ENCODE measurements at regions not wholly inside any gene's neighbourhood (a gene's known extent, or its start where the extent isn't known, plus 50 kb on each side); places are given as distances from the start of the nearest gene placed in this dataset.
"Not testable (repeated sequence)": the region's sequence is repeated elsewhere in the genome, so short reads cannot be mapped to it uniquely, and the experiment has no call there.

DNA sequence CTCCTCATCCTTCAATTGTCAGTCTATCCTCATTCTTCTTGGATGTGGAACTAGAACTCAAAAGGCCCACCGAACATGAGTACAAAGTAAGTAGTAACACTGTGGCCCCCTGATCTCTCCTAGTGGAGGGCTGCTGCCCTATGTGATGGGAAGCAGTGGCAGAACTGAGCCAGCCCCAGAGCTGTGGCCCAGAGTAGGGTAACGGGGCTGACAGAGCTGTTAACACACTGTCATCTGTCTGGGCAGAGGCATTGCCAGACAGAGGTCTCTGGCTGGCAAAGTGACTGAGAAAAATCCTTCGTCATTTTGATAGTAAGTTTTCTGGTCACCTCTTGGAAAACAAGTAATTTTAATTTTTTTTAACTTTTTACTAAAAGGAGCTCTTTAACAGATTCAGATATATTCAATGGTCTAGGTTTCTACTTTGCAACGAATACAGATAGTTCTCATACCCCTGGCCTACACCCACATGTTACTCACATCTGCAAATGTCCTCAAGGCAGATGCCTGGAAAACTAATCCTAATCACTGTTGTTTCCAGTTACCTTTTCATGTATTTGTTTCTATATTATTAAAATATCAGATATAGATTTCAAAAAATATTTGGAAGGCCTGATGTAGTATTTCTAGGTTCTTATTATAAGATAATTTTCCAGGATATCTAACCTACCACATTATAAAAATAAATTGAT, 588.7 kb downstream of the CPS1 start:
- DNase-seq = no peak

DNA sequence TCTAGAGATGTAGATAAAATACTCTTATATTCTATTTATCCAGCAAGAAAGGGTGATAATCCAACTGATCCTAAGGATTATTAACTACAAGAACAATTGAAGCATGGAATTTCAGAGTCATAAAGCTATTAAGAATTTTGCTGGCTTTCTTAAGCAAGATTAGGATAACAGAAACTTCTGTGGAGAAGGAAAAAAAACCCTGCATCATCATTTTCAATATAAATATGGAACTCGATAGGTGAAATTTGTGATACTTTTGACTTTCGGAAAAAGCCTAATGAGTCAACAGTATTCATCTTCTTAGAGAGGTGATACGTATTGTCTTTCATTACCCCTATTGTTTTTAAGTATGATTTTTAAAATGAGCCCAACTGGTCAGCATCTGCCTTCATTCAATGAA, 593.3 kb downstream of the CPS1 start:
- no peak for DNase-seq

DNA sequence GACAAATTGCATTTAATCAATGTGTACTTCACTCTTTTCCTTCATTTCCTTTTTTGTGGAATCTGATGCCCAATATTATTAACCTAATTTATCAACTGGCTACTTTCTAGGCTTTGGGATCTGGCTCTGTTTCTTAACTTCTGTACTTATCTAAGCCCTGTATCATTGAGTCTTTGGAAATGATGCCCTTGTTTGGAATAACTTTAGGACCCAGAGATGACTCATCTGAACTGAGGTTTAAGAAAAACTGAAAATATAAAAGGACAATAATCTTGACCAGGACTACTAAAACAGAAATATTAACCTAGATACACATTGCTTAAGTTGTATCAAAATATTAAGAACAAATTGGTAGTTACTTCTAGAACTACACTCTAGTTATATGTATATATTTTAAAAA, 600.8 kb downstream of the CPS1 start:
- no peak for DNase-seq

DNA sequence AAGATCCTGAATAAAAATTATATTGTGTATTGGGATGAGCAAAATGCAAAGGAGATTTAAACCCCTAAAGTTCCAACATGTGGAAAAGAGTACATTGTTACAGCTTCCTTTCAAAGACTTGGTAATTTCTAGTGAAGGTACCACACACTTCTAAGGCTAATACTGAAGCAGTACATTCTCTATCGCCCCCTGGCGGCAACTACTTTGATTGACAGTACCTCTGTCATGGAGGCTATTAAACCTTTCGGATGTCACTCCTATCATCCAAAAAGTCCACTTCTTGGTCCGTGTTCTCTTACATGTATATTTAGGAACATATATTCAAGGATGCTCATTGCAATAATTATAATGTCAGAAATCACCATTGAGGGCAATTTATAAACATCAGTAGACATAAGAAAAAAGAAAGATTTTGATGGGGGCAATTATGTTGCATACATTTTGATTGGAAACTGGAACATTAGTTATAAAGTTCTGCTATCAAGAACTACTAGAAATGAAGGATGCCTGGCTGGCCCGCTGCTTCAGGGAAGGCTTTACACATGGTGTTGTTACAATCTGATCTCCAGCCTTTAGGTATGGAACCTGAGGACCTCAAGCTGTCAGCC, 601.6 kb downstream of the CPS1 start:
- peak; percentile 67 for DNase-seq

DNA sequence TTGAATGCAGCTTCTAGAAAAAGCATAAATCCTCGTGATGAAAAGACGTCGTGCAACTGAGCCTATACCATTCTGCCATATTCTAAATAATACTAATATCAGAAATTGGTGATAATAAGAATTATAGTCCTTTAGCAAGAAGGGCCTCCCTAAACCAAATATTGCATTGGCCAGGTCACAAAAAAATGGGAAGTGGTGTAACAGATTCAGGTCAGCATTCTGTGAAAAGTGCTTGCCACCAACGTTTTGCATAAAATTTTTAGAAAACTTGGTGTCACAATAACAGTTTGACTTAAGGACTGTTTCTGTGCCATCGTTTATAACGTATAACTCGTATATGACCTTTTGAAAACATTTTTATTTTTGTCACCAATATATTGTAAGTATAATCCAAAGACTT, 603.6 kb downstream of the CPS1 start:
- no peak for DNase-seq

DNA sequence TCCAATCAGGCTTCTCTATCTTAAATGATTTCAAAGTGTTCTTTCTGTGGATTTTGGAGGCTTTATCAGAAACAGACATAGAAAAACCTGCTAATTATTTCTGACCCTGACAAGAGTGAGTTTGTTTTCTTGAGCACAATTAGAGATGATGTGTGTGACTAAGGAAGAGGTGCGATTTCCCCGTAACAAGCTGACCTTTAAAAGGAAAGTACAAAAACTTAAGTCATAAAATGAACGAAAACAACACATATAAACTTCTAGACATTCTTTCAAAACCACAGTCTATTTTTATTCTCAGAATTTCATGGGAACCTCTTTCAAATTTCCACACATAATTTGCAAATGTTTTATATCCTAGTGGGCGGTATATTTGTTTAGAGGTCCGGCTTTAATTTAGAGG, 604.8 kb downstream of the CPS1 start:
- no peak for DNase-seq

DNA sequence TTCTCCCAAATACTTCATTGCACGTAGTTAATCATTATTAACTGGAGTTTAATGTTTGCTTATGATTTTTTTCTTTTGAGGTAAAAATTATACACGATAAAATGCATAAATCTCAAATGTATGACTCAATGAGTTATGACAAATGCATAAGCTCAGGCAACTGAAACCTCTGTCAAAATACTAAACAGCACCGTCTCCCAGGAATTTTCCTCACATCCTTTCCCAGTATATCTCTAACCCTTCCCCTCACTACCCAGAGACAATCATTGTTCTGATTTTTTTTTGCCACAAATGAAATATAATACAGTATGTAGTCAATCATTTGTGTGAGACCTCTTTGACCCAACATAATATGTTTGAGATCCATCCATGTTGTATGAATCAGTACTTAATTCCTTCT, 606.5 kb downstream of the CPS1 start:
- DNase-seq = no peak

DNA sequence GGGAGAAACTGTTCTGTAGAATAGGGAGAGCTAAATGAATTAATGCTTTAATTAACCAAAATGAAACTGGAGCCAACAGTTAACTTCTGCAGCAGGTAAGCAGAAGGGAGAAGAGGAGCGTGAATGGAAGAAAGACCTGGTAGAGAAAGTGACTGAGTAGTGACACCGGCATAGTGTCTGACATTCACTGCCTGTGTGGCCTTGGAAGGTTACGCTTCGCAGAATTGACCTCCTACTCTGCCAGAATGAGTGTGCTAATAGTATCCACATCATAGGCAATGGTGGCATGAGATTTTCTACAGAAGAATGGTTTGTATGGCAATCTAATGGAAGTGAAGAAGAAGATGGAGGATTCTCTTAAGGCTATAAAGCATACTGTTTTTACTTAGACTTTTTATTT, 614.4 kb downstream of the CPS1 start:
- DNase-seq = no peak

DNA sequence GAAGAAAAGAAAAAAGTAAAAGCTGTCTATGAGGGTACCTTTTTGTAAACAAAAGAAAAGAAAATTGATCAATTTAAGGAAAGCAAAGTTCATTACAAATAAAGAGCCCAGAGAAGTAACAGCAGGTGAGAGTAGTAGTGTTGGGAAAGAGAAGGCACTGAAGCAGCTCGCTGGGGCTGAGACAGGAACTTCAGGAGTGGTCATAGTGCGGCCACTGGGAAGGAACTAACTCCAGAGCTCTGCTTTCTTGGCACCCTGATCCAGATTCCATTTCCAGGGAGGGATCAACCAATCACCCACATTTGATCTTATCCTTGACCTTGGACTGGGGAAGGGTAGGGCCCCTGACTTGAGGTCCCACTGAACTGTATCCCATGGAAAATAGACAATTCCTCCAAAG, 617.6 kb downstream of the CPS1 start:
- DNase-seq = no peak

DNA sequence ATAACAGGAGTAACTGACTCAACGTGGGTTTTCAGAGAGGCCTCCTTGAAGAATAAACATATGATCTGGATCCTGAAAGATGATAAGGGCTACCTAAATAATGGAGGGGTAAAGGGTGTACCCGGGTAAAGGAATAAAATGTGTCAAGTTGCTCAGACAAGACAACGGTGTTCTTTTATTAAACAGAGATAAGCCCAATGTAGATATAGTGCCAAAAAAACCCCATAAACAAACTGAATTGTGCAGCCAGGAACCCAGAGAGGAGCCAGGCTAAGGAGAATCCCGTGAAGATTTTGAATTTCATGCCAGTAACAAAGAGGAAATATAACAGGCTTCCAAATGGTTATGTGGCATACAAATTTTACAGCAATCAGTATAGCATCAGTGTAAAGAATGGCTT, 618.2 kb downstream of the CPS1 start:
- DNase-seq = no peak

DNA sequence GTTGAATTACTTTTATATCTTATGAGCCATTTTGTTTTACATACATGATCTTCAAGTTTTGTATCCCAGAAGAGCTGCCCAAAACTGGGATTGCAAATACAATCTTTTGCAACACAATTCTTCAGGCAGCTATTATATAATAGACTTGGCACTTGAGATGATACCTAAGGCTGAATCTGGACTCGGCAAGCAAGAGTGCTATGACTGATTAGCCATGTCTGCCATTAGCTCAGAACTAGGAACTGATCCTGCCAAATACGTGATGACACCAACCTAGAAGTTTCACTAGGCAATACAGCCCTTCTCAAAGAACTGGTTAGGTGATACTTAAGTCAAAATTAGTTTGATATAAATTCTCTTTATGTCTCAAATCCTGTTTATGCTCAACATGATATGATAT, 619.6 kb downstream of the CPS1 start:
- DNase-seq = no peak

DNA sequence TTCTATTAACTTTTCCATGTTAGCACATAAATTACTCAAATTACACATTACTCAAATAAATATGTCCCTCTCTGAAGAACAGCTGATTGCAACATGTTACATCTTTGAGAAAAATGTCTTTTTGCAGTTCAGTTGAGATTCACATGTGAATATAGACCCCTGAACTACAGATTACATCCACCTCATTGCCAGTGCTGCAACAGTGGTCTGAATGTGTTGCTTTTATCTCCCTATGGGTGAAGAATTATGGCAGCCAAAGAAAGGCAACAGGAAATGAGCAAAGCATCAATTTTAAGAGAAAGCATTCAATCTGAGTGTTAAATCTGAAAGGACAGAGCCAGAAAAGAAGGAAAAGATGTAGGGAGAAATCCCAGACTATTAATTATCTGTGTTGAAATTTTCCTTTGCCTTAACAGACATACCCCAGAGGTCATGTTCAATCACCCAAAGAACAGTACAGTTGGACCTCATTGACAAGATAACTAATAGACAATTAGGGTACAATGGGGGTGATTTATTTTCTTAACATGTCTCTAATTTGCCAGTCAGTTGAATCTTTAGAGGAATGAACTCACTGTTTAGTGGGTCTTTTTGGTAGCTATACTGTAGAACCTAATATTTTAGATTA, 620.2 kb downstream of the CPS1 start:
- no peak for DNase-seq

DNA sequence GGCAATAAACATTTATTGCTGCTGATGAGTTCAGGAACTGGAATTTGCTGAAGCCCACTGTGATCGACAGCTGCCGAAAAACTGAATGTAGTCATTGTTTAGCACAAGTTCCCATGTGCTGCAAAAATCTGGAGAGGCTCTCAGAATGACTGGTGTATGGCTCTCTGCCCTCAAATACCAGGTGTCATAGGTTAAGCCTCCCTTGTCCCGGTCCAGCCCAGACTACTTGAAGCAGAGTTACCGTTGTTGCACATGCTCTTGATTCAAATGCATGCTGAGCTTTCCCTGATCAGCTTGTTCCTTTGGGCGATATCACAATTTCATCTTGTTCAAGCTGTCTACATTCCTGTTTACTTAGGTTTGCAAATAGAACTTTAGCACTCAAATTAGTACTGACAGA, 625.2 kb downstream of the CPS1 start:
- no peak for DNase-seq

DNA sequence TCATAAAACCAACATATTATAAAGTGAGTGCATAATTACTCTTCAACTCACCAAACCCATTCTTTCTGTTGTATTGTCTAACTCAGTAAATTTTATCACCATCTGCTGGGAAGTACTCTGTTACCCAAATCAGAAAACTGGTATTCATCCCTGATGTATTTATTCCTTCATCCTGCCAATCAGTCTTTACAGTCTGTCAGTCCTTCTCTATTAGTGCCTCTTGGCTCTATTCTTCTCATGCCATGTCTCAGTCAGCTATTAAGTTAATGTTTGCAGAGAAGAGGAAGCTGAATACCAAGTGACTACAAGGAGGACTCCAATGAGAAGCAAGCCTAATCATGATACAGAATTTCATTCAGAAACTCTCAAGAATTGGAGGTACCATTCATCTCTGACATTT, 631.2 kb downstream of the CPS1 start:
- DNase-seq = no peak

DNA sequence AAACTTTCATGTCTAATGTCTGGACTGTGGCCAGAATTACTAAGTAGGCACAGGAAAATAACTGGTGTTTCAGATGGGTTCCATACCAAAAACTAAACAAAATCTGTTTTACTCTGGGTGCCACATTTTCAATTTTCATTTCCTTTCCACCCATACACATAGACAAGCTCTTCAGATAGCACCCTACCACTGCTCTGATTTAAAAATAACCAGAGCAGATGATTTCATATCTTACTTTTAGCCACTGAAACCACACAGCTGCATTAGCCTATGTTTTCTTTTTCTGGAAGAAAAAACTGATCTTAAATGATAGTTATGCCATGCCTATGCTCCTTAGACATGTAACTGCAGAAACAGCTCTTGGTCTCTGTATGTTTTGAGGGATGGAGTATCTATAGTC, 647.6 kb downstream of the CPS1 start:
- no peak for DNase-seq

DNA sequence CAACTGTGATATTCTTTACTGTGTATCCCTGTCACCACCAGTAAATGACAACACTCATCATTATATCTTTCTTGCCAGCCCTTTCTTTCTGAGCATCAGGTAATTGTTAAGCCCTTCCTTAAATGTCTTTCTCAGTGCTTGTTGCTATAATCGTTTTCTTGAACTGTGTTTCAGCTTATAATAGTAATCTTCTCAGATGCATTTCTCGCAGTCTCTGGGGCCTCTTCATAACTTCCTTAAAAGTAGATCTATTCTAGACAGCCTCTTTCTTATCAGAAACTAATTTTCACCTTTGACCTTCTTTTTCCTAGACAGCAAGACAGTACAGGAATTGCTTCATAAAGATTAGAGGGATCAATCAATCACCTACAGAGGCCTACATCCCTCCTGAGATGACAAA, 648.1 kb downstream of the CPS1 start:
- DNase-seq = no peak

DNA sequence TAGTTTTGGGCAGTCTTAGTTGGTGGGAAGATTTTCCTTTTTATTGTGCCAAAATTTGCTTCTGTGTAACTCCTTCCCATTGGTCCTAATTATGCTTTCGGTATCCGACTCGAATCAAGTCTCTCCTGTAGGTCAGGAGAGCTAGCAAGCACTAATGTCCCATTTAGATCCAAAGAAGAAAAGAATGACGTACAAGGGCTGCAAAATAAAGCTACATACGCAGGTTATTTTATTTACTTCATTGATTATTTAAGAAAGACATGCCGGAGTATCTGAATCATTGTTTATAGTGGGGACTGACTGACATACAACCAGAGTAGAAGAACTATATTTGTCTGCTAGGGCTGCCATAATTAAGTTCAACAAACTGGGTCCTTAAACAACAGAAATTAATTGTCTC, 648.5 kb downstream of the CPS1 start:
- no peak for DNase-seq

DNA sequence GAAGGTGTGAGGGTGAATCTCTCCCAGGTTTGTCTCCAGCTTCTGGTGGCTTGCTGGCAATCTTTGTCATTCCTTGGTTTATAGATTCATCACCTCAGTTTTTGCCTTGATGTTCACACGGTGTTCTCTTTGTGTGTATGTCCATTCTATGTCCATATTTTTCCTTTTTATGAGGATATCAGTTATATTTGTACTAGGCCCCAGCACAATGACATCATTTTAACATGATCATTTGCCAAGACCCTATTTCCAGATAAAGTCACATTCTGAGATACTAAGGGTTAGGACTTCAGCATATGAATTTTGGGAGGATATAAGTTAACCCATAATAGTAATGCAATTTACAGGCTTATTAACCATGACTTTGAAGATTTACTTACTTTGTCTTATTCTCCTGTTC, 649.0 kb downstream of the CPS1 start:
- no peak for DNase-seq

DNA sequence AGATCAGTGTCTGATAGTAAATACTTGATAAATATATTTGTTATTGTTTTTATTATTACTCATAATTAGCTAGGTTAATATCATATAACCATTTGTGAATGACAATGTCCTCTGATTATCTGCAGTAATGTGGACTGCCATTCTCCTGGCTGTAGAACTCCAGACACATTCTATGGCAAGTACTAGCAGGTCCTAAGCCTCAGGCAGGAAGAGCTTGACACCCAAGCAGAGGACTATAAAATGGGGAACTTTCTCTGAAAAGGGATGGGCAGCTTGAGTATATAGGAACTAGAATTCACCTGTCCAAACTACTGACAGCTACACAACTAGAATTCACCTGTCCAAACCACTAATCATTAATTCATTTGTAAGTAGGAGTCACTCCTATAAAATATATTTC, 649.4 kb downstream of the CPS1 start:
- no peak for DNase-seq

DNA sequence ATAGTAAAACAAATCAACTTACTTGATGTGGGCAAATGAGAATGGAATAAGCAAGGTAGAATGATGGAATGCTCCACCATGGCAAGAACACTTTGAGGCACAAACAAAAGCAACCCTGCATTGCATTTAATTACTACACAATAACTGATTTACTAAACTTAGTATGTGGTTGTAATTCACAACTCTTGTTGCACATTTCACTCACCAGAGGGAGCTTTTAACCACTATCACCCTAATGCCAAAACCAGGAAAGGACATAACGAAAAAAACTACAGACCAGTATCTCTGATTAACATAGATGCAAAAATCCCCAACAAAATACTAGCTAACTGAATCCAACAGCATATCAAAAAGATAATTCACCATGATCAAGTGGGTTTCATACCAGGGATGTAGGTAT, 659.8 kb downstream of the CPS1 start:
- DNase-seq = peak; percentile 12

DNA sequence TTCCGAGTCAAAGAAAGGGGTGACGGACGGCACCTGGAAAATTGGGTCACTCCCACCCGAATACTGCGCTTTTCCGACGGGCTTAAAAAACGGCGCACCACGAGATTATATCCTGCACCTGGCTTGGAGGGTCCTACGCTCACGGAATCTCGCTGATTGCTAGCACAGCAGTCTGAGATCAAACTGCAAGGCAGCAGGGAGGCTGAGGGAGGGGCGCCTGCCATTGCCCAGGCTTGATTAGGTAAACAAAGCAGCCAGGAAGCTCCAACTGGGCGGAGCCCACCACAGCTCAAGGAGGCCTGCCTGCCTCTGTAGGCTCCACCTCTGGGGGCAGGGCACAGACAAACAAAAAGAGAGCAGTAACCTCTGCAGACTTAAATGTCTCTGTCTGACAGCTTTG, 663.1 kb downstream of the CPS1 start:
- DNase-seq = not testable (repeated sequence)

DNA sequence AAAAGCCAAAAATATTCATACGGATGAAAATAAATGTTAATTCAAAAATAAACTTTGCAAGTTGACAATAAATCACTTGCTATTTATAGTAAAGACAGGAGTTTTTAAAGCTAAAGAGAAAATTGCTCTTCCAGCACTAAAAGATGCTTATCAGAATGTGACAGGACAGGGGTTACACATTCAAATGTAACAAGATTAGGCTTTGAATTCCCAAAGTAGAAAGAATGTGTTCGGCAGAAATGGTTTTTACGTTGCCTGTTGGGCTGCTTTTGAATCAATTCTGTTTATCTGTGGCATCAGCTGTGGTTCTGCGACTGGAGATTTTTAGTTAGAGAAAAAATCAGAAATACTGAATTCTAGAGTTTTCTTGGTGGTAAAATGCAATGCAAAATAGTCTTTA, 669.4 kb downstream of the CPS1 start:
- no peak for DNase-seq

DNA sequence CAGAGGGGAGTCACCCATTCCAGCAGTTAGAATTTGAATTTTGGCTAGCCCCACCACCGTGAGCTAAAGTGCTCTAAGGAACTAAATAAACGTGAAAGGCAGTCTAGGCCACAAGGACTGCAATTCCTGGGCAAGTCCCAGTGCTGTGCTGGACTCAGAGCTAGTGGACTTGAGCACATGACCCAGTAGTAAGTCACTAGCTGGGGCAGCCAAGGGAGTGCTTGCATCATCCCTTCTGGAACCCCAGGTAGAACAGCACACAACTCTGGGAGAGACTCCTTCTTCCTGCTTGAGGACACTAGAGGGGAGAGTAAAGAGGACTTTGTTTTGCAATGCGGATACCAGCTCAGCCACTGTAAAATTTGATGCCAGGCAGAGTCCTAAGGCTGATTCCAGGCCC, 672.2 kb downstream of the CPS1 start:
- no peak for DNase-seq

DNA sequence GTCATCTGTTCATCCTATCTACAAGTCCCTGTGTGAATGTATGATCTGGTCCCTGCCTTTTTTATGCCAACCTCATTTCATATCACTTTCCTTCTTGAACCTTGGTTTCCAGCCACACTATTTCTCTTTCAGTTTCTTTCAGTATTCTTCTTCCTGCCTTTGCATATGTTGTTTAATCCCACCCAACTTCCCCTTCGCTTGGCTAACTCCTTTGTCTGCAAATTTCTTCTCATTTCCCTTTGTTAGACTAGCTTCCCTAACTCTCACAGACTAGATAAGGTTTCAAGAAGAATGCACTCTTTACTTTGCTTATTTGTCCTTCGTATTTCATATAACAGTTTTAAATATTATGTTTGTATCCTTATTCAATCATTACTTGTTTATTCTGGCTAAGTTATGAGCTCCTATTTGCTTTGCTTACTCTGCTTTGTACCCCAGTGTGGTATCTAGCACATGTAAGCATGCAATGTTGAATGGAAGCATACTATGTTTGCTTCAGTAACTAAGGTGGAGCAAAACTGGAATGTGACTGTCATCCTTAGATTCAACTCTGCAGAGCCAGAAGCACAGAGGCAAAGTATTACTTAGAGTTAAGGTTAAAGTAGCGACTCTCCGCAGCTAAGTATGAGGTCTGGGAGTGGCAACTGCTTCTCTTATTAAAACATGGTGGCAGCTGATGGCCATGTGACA, 681.3 kb downstream of the CPS1 start:
- no peak for DNase-seq
